RWPE2 (cell line): ENCODE measurements at regions not wholly inside any gene's neighbourhood (a gene's known extent, or its start where the extent isn't known, plus 50 kb on each side); places are given as distances from the start of the nearest gene placed in this dataset.
"Not testable (repeated sequence)": the region's sequence is repeated elsewhere in the genome, so short reads cannot be mapped to it uniquely, and the experiment has no call there.

Experiments used
- ATAC-seq: fragments of 200-7000 bp; cut with Tn5 transposase; 3 replicates; pipeline ENCODE4 v1.9.1; 2021; ENCODE audit warnings: low read depth
- DNase-seq: peaks from one replicate; pipeline ENCODE4 v3.0.0-alpha.2; 2020; ENCODE audit warnings: low spot score
- H3K27ac ChIP-seq: fragments of 450-650 bp; 2 replicates; pipeline ENCODE4 v1.5.1; 2017; ENCODE audit warnings: mild to moderate bottlenecking; ENCODE audit not compliant: poor library complexity, severe bottlenecking
- H3K27me3 ChIP-seq: fragments of 250-450 bp; sonication (Bioruptor Pico); 2 replicates; pipeline ENCODE4 v1.5.1; 2021; ENCODE audit warnings: mild to moderate bottlenecking, moderate library complexity; ENCODE audit not compliant: insufficient read depth, poor library complexity, severe bottlenecking
- H3K36me3 ChIP-seq: fragments of 250-450 bp; sonication (Bioruptor Pico); 2 replicates; pipeline ENCODE4 v1.5.1; 2020; ENCODE audit warnings: low read depth, mild to moderate bottlenecking, moderate library complexity
- H3K4me1 ChIP-seq: fragments of 250-450 bp; sonication (Bioruptor Pico); 2 replicates; pipeline ENCODE4 v1.5.1; 2021; ENCODE audit warnings: mild to moderate bottlenecking, moderate library complexity; ENCODE audit not compliant: insufficient read depth, poor library complexity, severe bottlenecking
- H3K4me3 ChIP-seq: fragments of 250-450 bp; sonication (Bioruptor Pico); 2 replicates; pipeline ENCODE4 v1.5.1; 2021; ENCODE audit warnings: mild to moderate bottlenecking, moderate library complexity; ENCODE audit not compliant: severe bottlenecking
- H3K9me3 ChIP-seq: fragments of 250-450 bp; sonication (Bioruptor Pico); 2 replicates; pipeline ENCODE4 v1.5.1; 2021; ENCODE audit warnings: mild to moderate bottlenecking, moderate library complexity; ENCODE audit not compliant: severe bottlenecking
- TF ChIP-seq, protein P1 (sequence below): fragments of 450-650 bp; IDR thresholded peaks from one replicate; pipeline ENCODE4 v1.5.1; 2017; ENCODE audit warnings: mild to moderate bottlenecking, moderate library complexity; ENCODE audit not compliant: poor library complexity, severe bottlenecking

DNA sequence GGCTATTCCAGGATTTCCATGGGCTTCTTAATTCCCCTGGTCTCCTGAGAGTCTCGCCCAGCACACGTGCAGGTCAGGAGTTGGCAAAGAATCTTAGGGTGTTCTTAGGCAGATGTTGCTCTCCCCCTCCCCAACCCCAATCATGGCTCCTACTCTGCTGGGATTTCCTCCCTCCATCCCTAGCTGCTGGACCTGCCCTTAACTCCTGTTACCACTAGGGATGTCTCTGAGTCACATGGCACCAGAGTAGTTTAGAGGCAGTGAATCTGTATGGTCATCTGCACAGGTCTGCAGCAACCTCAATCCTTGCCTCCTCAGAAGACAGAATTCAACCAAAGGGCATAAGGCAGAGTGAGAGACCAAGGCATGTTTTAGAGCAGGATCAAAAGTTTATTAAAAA is 51.8 kb upstream of the CHST3 start:
- ATAC-seq = no peak
- Histone ChIP-seq H3K36me3 (no peaks in the 10 kb centered on the region), H3K9me3 (no peaks in the 10 kb centered on the region), H3K27ac (no peak overlapping the region), H3K4me1 (no peaks in the 10 kb centered on the region), H3K27me3 (no peaks in the 10 kb centered on the region), H3K4me3 (no peak overlapping the region)
- TF ChIP-seq, protein P1, sequence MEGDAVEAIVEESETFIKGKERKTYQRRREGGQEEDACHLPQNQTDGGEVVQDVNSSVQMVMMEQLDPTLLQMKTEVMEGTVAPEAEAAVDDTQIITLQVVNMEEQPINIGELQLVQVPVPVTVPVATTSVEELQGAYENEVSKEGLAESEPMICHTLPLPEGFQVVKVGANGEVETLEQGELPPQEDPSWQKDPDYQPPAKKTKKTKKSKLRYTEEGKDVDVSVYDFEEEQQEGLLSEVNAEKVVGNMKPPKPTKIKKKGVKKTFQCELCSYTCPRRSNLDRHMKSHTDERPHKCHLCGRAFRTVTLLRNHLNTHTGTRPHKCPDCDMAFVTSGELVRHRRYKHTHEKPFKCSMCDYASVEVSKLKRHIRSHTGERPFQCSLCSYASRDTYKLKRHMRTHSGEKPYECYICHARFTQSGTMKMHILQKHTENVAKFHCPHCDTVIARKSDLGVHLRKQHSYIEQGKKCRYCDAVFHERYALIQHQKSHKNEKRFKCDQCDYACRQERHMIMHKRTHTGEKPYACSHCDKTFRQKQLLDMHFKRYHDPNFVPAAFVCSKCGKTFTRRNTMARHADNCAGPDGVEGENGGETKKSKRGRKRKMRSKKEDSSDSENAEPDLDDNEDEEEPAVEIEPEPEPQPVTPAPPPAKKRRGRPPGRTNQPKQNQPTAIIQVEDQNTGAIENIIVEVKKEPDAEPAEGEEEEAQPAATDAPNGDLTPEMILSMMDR = no peak
- DNase-seq = no peak

DNA sequence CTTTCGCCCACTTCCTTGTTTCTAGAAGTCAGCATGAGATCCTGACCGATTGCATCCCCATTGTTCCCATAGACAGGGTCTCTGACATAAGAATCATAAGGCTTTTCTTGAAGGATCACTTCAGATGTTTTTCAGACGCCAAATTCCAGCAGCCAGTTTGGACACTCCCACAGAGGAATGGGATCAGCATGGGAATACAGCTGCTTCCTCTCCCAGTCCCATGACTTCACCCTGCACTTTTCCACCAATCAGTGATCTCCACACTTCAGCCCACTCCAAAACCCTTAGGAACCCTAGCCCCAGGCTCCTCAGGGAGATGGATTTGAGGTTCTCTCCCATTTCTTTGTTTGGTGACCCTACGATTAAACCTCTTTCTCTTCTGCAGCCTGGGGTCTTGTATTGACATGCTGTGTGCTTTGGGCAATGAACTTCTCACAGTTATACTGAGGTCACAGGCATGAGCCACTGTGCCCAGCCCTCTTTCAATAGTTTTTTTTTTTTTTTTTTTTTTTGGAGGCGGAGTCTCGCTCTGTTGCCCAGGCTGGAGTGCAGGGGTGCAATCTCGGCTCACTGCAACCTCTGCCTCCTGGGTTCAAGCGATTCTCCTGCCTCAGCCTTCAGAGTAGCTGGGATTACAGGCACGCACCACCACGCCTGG is 52.8 kb upstream of the CHST3 start:
- Histone ChIP-seq H3K4me1 (no peaks in the 10 kb centered on the region), H3K27me3 (no peaks in the 10 kb centered on the region), H3K36me3 (no peaks in the 10 kb centered on the region), H3K9me3 (no peaks in the 10 kb centered on the region), H3K4me3 (no peak overlapping the region), H3K27ac (no peak overlapping the region)
- ATAC-seq (no peak), DNase-seq (peak; percentile 10)
- TF ChIP-seq, protein P1 = no peak

DNA sequence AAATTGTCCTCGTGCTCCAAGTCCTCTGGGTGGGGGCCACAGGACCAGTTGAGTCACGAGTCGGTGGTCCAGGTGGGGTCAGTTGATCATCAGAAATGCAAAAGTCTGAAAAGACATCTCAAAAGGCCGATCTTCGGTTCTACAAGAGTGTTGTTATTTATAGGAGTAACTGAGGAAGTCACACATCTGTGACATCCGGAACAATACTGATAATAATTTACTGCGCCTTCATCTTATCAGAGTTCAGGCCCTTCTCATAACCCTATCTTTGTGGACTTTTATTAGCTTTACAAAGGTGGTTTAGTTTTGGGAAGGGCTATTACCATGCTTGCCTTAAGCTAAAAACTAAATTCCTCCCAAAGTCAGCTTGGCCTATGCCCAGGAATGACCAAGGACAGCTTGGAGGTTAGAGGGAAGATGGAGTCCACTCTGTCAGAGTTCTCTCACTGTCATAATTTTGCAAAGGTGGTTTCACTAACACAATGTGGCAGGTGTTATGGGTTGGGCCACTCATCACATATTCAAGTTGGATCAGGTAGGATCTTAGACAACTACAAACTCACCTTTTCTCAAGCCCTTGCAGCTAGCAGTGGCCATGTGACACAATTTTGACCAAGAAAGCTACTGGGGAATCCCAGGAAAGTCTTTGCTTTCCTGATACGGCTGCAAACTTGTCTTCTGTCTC is 54.7 kb upstream of the CHST3 start:
- Histone ChIP-seq H3K36me3 (no peaks in the 10 kb centered on the region), H3K4me1 (no peaks in the 10 kb centered on the region), H3K27ac (no peak overlapping the region), H3K9me3 (no peaks in the 10 kb centered on the region), H3K27me3 (no peaks in the 10 kb centered on the region), H3K4me3 (no peak overlapping the region)
- ATAC-seq (no peak), DNase-seq (no peak)
- TF ChIP-seq, protein P1 = no peak

DNA sequence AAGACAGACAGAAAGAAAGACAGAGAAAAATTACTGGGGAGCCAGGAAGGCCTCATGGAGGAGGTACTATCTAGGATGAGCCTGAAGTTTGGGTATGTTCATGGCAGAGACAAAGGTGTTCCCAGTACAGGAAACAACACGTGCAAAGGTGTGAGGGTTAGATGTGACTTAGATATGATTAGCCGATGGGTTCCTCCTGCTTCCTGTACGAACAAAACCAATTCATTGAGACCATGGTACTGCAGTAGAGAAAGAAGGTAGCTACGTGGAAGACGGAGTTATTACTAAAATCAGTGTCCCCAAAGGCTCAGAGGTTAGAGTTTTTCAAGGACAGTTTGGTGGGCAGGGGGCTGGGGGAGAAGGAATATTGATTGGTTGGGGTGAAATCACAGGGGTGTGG is 55.2 kb upstream of the CHST3 start:
- H3K4me3 ChIP-seq = no peak overlapping the region
- no peak overlapping the region for H3K27ac ChIP-seq
- no peaks in the 10 kb centered on the region for H3K36me3 ChIP-seq
- TF ChIP-seq, protein P1 = no peak
- no peaks in the 10 kb centered on the region for H3K27me3 ChIP-seq
- ATAC-seq (no peak), DNase-seq (no peak)
- H3K4me1 ChIP-seq = no peaks in the 10 kb centered on the region
- H3K9me3 ChIP-seq = no peaks in the 10 kb centered on the region

DNA sequence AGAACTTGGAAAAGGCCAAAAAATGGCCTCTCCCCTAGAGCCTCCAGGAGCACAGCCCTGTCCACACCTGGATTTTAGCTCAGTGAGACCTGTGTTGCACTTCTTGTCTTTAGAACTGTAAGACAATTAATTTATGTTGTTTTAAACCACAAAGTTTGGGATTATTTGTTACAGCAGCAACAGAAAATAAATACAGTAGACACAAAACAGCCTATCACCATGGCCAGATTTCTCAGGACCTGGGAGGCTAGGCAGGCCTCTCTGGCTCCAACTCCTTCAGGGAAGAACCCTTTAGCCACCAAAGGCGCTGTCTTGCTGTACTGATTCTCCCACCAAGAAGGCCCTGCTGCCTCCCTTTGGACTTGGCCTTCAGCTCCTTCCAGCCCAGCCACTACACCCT is 54.1 kb upstream of the PSAP start:
- no peak for DNase-seq
- TF ChIP-seq, protein P1 = no peak
- Histone ChIP-seq H3K27me3 (no peaks in the 10 kb centered on the region), H3K4me1 (no peaks in the 10 kb centered on the region), H3K9me3 (no peaks in the 10 kb centered on the region), H3K4me3 (no peak overlapping the region), H3K36me3 (no peaks in the 10 kb centered on the region), H3K27ac (no peak overlapping the region)
- no peak for ATAC-seq

DNA sequence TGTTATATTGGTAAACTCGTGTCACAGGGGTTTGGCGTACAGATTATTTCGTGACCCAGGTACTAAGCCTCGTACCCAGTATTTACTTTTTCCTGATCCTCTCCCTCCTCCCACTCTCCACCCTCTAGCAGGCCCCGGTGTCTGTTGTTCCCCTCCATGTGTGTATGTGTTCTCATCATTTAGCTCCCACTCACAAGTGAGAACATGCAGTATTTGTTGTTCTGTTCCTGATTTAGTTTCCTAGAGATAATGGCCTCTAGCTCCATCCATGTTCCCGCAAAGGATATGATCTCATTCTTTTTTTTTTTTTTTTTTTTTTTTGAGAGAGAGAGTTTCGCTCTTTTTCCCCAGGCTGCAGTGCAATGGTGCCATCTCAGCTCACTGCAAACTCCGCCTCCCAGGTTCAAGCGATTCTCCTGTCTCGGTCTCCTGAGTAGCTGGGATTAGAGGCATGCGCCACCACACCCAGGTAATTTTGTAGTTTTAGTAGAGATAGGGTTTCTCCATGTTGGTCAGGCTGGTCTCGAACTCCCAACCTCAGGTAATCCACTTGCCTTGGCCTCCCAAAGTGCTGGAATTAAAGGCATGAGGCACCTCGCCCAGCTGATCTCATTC is 52.7 kb upstream of the PSAP start:
- H3K4me3 ChIP-seq, H3K27ac ChIP-seq, DNase-seq, ATAC-seq, H3K36me3 ChIP-seq, H3K27me3 ChIP-seq, H3K4me1 ChIP-seq, H3K9me3 ChIP-seq: not testable (repeated sequence)
